Stimulated activated CD4-positive, alpha-beta T cell treated with anti-CD3 and anti-CD28 coated beads, Interleukin-12 subunit alpha, Interleukin-12 subunit beta, amount 100 ng/mL, for 4 hours (primary cell): ENCODE measurements at regions not wholly inside any gene's neighbourhood (a gene's known extent, or its start where the extent isn't known, plus 50 kb on each side); places are given as distances from the start of the nearest gene placed in this dataset.
"Not testable (repeated sequence)": the region's sequence is repeated elsewhere in the genome, so short reads cannot be mapped to it uniquely, and the experiment has no call there.

ENCODE experiments used
- DNase-seq: peaks from one replicate; pipeline ENCODE4 v3.0.0-alpha.2; 2020

DNA sequence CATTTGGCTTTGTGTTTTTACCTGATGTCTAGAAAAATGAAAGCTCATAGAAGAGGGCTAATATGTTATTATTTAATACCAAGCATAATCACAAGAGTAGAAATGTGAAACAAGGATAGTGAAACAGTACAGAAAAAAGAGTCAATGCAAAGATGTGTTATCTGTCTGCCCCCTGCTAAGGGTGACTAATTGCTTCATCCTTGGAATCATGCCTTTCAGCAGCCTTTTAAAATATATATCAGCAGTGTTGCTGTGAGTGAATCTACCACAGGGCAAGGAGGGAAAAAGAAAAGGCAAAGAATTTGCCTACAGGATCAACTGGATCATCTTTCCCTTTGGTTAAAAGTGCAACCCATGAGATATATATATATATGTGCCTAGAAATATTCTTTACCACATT is 867.2 kb upstream of the RAG2 start:
- DNase-seq = no peak

DNA sequence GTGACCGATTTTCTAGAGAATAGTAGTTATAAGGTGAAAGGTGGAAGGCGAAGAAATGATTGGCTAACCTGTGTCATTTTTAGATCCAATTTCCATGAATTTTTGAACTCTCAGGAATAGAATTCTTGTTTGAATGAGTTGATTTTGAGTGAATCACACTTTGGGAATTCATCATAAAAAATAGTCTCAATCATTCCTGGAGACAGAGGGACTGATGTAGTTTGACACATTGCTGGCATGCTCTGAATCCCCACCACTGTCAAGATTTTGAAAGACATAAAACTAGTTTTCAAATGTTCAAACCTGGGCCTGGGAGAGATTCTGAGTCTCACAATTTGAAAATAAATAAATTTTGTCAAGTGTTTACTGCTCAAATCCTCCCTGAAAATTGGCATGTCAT is 861.4 kb upstream of the RAG2 start:
- DNase-seq = no peak

DNA sequence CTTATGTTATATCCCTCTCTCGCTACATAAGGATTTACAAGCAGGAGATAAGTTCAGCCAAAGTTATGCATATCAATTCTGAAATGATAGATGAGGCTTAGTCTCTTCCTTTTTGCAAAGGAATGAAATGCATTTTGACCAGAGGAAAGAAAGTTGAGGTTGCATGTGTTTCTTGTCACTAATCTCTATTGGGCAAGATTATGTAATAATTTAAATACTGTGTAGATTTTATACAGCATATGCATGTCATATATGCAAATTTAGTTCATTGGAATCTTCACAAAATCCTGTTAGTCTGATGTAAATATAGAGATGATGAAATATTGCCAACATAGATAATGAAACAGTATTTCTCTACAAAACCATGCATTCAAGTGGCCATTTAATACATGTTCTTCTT is 858.7 kb upstream of the RAG2 start:
- DNase-seq = no peak

GRCh38 chr11:37451903-37452302 is 853.9 kb upstream of the RAG2 start:
- DNase-seq = no peak

DNA sequence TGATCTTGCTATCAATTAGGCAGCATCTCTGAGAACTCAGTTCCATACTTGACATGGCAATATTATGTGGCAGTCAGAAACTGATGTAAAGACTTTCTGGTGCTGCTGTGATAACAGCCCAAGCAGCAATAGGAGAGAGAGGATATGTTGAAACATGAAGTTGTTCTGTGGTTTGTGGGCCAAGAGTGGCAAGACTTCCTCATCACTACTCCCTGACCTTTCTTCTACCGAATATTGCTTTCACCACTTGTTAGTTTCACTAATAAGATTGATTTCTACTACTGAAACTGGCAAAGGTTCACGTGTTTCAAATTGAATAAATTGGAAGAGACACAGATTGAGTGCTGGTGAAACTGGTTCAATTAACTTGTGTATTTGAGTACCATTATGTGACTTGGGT is 852.6 kb upstream of the RAG2 start:
- no peak for DNase-seq

DNA sequence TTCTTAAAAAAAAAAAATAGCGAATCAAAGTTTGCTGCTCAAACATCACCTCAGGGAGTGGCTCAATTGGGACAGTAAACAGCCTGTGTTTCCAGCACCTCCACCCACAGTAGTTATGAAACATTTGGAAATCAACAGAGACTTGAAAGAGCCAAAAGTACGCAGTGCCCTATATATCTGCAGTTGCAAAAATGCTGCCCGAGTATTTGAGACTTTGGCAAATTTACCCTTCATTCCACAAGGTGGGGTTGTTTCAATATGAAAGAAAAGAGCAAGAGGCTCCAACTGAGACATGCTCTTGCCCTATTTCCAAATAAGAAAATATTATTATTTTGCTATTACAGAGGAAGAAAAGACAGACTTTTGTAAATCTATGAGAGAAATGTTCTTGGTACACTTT is 851.1 kb upstream of the RAG2 start:
- no peak for DNase-seq

- no peak for DNase-seq
Measured at GRCh38 chr11:37442576-37442975, 844.5 kb upstream of the RAG2 start.

- not testable (repeated sequence) for DNase-seq
Measured at GRCh38 chr11:37431633-37432230, 833.7 kb upstream of the RAG2 start.

DNA sequence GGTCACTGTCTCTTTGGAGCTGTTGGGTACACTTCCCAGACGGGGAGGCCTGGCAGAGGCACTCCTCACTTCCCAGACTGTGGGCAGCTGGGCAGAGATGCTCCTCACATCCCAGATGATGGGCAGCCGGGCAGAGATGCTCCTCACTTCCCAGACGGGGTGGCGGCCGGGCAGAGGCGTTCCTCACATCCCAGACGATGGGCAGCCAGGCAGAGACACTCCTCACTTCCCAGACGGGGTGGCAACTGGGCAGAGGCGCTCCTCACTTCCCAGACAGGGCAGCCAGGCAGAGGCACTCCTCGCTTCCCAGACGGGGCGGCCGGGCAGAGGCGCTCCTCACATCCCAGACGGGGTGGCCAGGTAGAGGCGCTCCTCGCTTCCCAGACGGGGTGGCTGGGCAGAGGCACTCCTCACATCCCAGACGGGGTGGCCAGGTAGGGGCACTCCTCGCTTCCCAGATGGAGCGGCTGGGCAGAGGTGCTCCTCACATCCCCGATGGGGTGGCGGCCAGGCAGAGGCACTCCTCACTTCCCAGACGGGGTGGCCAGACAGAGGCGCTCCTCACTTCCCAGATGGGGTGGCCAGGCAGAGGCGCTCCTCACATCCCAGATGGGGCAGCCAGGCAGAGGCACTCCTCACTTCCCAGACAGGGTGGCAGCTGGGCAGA is 833.1 kb upstream of the RAG2 start:
- not testable (repeated sequence) for DNase-seq

GRCh38 chr11:37422511-37422910 is 824.5 kb upstream of the RAG2 start:
- no peak for DNase-seq

DNA sequence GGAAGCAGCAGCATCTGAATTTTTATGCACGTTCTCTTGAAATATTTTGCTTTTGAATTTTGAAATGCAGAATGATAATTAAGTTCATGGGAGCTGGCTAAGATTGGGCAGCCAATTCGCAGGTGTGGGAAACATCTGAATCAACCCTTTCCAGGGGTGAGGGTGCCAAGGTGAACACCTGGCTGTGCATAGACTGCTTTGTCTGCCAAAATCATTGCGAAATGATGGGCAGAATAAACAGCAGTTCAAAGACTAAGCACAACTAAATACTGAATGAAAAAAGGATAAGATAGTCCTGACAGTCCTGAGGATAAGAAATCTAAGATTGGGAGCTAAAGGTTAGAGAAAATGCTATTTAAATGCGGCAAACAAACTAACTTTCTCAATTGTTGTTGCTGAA is 813.3 kb upstream of the RAG2 start:
- DNase-seq = no peak

DNA sequence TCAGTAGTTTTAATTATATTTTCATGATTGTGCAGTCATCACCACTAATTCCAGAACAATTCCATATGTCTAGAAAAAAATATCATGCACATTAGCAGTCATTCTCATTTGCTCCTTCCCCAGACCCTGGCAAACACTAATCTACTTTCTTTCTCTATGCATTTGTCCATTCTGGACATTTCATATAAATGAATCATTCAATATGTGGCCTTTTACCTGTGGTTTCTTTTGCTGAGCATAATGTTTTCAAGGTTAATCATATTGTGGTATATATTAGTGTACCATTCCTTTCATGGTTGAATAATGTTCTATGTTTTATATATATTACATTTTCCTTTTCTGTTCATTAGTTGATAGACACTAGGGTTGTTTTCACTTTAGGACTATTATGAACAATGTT is 811.1 kb upstream of the RAG2 start:
- no peak for DNase-seq

DNA sequence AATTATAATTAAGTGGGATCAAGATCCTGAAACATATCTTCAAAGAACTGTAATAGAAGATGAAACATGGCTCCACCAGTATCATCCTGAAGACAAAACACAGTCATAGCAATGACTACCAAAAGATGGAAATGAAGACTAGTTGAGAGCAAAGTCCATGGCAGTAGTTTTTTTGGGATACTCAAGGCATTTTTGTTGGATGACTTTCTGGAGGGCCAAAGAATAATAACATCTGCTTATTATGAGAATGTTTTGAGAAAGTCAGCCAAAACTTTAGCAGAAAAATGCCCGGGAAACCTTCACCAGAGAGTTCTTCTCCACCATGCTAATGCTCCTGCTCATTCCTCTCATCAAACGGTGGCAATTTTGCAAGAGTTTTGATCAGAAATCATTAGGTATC is 809.4 kb upstream of the RAG2 start:
- no peak for DNase-seq

DNA sequence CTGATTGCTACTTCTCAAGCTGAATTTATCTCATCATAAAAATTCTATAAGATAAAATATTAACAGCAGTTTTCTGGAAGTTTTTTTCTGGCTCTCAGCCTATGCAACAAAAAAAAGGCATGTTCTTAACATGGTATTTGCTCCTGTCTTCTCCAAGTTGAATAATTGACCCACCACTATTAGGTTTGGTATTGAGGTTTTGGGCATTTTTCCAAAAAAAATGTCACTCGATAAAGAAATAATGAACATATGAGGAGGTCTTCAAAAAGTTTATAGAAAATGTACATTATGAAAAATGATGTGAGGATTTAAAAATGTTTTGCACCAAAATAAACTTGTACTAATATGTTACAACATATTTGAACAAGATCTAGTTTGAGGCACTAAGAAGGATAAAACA is 808.6 kb upstream of the RAG2 start:
- no peak for DNase-seq

DNA sequence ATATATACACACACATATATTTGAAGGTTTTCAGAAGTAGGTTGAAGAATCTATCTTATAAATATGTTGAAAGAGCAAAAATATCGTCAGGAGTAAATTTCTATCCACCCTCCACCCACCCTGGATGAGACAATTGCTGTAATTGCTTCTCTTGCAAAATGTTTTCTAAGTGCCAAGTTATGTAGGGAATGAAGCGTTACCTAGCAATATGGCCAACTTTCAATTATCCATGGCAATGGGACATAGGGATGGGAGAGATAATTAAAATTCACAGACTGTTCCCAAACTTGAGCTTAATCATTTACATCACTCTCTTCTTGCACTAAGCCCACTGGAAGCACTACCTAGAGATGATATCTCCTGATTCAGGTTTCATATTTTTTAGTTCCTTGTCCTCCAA is 806.2 kb upstream of the RAG2 start:
- DNase-seq = no peak

DNA sequence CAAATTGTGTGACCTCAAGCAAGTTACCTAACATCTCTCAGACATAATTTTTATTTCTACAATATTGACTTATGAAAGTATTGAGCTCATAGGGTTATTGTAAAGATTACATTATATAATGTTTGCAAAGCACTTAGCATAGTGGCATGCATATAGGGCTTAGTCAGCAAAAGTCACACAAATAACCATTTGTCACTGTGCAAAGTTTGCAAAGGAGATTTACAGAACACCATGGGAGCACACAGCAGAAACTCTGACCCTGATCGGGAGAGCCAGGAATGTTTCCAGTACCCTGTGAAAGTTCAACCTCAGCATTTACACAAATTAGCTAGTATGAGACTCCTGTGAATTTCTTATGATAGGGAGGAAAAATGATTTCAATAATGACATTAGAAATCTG is 804.6 kb upstream of the RAG2 start:
- no peak for DNase-seq

GRCh38 chr11:37394236-37394870 is 796.3 kb upstream of the RAG2 start:
- no peak for DNase-seq

DNA sequence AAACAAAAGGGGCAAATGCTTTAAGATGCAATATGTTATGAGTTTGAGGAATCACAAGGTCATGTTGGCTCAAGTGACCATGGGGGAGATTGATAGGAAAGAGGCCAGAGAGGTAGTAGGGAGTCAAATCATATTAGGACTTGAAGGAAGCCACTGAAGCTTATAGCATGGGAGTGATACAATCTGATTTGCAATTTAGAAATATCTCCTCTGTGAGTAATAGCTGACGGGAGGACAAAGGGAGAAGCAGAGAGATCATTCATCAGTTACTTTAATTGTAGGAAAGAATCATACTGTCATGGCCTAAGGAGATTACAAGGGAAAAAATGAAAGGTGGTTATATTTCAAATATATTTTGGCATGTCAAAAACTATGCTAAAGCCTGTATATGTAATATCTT is 793.6 kb upstream of the RAG2 start:
- no peak for DNase-seq

GRCh38 chr11:37390576-37391083 is 792.6 kb upstream of the RAG2 start:
- no peak for DNase-seq

DNA sequence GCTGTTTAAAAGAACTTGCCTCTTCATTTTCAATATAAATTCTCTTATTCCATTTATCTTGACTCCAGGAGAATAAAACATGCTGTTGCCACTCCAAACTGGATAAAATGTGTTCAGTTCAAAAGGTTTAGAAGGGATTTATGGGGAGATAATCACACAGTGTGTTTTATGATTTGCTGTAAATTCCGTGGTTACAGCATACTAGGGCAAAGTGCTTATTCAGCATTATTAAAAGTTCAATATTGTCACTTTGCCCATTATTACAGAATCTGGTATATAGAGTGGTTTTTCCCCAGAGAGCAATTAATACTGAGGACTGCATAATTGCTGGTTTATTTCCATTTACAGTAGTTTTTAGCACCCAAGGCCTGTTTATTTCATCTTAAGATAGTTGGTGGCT is 780.9 kb upstream of the RAG2 start:
- no peak for DNase-seq

DNA sequence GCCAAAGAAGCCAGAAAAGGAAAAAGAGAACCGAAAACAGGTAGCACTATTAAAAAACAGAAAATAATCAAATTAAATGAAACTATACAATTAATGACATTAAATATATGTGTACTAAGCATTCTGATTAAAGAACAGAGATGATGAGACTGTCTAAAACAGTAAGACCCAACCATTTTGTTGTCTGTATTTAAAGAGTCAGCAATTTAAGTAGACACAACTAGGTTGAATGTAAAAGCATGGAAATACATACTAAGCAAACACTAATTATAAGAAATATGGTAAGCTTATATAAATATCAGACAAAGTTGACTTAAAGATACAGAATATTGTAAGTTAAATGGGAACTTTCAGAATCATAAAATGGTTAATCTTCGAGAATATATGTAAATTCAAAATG is 774.6 kb upstream of the RAG2 start:
- DNase-seq = no peak

- DNase-seq = no peak
Measured at GRCh38 chr11:37371346-37371970, 773.4 kb upstream of the RAG2 start.

DNA sequence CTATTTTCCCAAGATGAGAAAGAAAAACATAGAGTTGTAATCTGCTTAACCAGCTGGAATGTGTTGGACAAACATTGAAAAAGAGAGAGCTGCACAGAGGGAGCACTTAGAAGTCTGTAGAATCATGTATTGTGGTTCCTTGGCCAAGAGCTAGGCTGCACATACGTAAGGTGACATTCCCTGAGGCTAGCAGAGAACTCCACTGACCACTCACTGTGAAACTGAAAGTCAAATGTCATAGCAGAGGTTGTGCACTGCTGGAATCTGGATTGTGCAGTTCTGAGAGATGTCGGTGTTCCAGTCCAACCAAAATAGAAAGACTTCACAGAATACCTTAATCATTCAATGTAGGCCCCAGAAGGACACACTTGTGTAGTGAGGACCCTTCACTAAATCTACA is 772.8 kb upstream of the RAG2 start:
- no peak for DNase-seq

DNA sequence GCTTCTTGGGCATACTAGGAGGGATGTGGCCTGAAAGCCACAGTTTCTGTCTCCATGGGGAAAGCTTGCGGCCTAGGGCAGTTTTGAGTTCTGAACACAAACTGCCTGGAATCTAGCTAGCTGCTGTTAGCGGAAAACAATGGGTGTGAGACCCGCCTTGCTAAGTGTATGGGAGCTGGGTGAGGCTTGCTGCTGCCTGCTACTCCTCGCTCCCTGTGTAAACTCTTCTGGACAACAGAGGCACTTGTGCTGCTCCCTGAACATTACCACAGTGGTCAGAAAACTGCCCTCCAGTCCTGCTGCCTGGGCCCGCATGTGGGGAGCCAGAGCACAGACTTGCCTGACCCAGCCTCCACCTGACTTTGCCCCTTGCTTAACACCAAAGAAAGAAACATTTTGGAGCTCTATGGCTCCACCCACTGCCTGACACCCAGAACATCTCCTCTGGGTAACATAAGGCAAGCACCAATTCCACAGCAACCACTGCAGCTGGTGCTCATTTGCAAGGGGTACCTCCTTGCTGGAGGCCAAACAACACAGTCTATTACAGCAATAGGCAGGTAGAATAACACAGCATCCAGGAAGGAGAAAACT is 766.3 kb upstream of the RAG2 start:
- DNase-seq = no peak
